GM18520 (cell line): ENCODE measurements at regions not wholly inside any gene's neighbourhood (a gene's known extent, or its start where the extent isn't known, plus 50 kb on each side); places are given as distances from the start of the nearest gene placed in this dataset.

Source experiments
- ATAC-seq: cut with Tn5 transposase; IDR thresholded peaks from one replicate; pipeline ENCODE4 v1.9.1; 2021; ENCODE audit not compliant: unreplicated experiment

GRCh38 chr18:56089612-56090258 is 501.7 kb upstream of the TCF4 start:
- ATAC-seq, result no peak

- ATAC-seq, result no peak
These were observed 498.8 kb upstream of the TCF4 start for GRCh38 chr18:56086786-56087185.

DNA sequence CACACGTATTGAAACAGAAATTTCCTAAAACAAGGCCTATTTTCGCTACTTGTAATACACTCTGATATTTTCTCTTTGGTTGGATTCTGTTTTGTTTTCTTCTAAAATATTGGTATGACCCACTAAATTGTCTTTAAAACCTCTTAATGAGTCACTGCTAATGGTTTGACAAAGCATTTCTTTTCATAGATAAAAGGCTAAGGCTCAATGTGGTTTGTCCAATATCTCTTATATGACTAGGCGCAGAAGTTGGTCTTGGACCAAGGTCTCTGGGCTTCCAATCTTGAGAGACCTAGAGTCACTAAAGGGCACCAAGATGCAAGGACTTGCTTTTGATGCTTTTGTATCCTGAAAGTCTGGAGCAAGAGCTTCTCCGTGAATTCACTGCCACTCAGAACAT is 498.2 kb upstream of the TCF4 start:
- ATAC-seq, result no peak

DNA sequence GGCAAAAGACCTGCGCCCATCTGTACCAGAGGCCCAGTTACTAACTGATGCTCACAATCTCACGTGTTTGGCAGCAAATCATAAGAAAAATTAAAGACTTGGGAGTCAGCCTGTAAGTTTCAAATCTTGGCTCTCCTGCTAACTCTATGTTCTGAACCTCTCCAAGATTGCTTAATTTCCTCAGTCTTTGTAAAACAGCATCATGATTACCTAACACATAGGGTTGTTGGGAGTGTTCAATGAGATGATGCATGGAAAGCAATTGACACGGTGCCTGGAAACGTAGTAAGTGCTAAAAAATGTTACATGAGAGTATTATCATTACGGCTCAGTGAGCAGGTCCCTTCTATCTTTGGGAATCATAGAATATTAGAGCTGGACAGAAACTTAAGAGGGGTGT is 497.6 kb upstream of the TCF4 start:
- ATAC-seq, result no peak

DNA sequence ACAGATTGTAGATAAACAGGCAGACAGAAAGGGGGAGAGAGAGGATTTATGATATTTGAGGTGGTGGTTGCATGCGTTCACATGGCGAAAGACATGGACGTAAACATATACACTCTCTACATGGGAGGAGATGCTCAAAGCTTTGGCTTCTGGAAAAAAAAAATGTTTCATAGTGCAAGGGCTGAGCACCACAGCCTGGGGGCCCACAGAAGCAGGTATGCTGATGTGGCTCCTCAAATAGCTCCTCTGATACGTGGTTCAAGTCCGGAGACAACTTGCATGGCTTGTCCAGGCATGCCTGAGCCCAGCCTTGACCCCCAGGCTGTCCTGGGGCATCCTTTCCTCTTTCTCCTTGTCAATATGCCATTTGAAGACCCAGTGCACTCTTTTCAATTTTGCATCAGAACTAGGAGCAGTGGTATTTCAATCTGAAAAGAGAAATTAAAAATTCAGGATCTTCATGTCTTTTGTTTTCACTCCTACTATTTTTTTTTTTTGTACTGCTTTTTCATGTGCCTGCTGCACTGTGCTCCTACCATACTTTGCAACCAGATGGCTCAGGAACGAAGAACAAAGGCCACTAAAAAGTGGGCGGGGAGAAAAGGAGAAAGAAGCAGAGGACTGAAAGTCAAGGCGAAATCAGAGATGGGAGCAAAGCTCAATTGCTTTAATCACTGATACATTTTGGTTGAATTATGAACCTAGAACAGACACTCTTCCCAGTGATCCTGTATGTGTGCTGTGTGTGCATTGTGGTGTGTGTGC is 495.7 kb upstream of the TCF4 start:
- no peak for ATAC-seq

DNA sequence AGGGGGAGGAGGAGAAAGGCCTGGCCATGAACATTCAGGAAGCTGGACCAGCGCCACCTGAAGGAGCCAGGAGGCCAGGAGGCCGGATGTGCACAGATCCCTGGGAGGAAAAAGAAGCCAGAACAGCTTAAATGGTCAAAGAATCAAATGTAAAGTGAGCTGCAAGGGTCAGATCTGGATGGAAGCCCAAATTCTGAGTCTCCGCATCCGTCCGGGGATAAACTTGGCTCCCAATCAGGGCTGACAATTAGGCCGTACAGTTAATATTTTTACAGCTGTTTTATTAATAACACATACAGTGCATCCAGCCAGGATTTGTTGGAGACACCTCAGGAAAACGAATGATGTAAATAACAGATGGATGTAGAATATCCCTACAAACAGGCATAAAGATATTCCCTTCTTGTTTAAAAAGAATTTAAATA is 495.1 kb upstream of the TCF4 start:
- no peak for ATAC-seq

DNA sequence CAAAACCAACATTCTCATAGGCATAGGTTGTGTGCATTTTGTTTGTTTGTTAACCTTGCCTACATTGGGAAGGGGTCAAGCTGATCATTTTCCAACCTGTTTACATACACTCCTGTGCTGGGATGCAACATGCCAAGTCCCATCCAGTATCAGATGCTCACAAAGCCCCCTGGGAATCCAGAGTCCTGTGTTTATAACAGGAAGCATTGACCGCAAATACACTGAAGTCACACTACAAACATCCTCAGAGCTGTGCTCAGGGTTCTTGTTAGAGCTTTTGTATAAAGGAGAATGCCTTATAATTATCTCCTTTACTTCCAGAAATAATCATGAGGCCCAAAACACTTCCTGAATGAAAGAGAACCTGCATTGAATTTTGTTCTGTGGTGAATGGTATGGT is 488.7 kb upstream of the TCF4 start:
- ATAC-seq, result no peak

DNA sequence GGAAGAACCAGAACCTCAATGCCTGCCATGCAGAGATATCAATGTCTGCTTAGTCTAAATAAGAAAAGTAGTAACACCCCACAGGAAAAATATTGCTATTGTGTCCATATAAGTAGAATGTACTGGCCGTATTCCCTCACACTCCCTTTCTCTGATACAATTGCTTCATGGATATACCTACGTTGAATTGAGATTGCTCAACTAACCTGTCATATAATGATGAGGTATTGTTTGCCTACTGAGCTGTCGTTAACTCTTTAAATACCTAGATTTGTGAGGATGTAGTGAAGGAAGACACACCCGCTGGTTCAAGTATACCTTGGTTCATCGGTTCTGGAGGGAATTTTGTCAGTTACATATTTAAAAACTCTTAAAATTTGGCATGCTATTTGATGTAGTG is 480.7 kb upstream of the TCF4 start:
- no peak for ATAC-seq

- ATAC-seq, result no peak
These were observed 480.1 kb upstream of the TCF4 start for GRCh38 chr18:56067969-56068671.

DNA sequence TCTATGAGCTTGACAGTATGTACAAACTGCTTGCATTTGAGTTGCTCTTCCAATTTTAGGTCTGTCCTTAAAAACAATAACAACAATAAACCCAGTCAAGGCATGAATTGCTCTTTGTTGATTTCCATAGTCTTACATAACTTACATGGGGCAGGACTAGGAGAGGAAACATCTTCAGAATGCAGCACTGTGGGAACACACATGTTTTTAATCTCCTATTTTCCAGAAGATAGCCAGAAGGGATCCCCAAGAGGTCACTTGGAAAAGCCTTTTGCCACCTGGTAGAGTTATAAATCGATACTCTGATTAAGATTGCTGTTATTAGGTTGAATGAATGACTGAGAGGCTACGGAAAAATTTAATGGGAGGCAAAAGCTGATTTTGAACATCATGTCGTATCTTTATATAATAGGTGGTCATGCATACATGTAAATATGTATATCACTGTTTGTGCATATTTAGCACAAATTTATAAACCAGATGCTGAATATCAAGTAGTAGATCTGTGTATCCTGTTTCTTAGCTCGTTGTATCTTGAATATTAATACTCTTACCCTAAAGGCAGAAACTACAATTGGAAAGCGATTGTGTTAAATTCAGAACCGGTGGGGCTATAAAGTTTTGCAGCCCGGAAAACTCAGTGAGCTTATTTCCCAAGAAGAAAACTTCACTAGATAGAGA is 479.4 kb upstream of the TCF4 start:
- no peak for ATAC-seq

DNA sequence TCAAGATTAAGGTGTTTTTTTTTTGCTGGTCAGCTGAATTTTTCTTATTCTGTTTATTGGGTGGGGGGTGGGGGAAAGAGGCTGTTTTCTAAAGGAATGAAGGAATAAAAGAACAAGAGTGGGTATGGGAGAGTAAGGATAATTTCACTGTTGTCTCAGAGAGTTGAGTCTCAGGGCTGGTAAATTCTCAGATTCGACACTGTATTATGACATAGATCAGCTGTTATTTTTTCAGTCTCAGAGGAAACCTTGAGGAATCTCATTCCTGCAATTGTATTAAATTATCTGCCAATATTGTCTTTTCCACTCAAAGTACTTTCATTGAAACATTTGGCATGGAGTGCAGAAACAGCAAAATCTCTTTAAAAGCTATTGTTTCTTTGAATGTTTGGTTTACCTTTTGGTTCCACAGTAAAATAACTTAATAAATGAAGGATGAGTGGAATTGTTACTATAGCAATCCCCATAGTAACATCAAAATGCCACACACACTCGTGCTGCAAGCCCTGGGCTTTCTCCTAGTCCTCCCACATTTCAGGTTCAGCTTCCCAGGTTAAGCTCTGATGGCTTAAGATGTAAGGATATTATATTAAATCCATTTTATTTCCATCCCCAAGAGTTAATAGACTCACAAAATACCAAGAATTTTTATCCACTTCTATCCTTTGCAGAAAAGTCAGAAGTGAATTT is 478.7 kb upstream of the TCF4 start:
- ATAC-seq, result no peak

DNA sequence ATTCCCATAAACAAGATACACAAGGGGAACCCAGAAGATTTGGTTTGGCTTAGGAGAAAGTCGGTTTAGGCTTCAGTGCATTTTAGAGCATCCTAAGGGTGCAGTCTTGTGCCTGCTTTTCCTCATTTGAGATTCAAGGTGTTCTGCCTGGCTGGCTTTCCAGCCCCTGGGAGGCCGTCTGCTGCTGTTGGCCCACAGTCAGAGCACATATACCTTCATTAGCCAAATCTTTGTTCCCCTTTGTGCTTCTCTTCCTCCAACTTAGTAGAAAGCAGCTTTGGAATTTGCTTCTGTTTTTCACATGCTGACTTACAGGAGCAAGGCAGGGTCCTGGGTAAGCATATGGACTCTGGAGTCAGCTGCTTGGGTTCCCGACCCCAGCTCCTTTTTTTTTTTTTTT is 477.1 kb upstream of the TCF4 start:
- no peak for ATAC-seq

GRCh38 chr18:56062931-56063330 is 474.9 kb upstream of the TCF4 start:
- no peak for ATAC-seq

- ATAC-seq, result no peak
These were observed 473.1 kb upstream of the TCF4 start for GRCh38 chr18:56060967-56061541.

DNA sequence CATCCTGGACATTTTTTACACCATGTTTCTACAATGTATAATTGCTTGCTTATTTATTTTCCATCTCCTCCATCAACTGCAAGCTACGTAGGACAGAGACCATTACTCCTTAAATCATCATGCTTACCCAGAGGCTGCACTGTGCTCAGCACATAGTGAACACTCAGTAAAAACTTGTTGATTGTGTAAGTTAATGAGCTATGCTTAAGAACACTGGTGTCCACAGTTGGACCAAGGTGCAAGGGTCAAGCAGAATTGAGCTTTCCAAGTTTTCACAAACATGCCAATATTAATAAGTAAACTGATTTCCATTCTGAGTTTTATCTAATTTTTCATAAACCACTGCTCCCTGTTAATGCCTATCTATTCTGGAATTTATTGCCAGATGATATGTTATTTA is 464.2 kb upstream of the TCF4 start:
- no peak for ATAC-seq

GRCh38 chr18:56044239-56044638 is 456.2 kb upstream of the TCF4 start:
- no peak for ATAC-seq

DNA sequence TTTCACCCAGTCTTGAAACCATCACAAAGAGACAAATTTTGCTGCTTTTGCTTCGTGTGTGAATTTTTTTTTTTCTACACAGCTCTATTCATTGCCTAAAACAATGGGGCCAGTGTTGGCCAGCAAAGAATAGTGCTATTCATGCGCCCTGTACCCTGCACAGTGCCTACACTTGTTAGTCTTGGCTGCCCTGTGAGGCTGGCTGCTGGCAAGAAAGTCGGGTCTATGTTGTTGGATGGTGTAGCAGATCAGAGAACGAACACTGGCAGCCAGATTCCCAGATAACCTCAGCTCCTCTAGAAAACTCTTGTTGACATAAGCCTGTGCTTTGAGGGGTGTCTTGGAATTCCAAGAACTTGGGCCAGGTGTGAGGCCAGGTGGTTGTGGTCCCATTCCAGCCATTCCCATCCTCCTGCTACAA is 455.7 kb upstream of the TCF4 start:
- no peak for ATAC-seq

DNA sequence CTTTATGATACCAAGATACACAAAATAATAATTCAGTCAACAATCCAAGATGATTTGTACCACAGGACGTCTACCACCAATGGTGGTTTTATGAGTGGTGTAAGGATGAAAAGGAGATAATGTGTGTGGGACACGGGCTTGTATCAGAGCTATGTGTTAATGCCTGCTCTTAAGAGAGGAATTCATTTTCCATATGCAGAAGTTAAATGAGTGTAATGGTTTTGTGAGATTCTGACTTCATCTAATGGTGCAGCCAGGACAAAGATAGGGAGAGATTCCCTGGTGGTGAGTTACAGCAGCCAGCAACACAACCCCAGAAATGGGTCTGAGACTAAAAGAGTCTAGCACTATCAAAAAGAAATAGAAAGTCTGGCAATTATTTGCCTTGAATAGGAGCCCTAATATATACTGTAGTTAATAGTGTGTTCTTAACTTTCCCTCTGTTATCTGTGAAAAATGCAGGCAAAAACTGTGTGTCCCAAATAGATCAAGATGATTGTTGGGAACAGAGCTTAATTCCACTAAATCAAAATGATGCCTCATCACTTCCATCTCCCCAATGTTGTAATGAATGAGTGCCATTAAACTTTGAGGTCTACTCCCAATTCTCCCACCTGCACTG is 455.0 kb upstream of the TCF4 start:
- no peak for ATAC-seq

GRCh38 chr18:56038171-56039030 is 450.4 kb upstream of the TCF4 start:
- ATAC-seq, result no peak
